ENCODE measurements at regions not wholly inside any gene's neighbourhood (a gene's known extent, or its start where the extent isn't known, plus 50 kb on each side); places are given as distances from the start of the nearest gene placed in this dataset.

DNA sequence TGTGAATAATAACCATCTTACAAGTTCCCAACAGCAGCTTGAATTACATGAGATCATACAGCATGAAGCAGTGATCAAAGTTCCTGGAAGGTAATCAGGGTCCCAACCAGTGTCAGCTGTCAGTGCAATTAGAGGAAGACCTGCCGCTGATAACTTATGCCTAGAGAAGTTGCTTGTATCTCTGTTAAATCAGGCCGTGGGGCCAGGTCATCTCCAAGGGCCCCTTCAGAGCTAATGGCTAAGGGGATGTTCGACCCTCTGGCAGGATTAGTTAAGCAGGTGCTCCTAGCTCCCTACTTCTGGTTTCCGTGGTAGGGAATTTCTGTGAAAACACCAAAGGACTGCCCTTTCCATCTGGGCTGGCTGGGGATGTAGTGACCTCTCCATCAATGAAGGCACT, 251.0 kb downstream of the FAM43A start:
- no peak for TF ChIP-seq CTCF (IDR thresholded peaks at IDR 0.05; ENCODE audit: insufficient read depth, low read depth, low read length)
- no peak for DNase-seq (ENCODE audit: low read depth)

GRCh38 chr3:194937144-194937543, 251.5 kb downstream of the FAM43A start:
- DNase-seq (ENCODE audit: low read depth) = no peak
- no peak for TF ChIP-seq CTCF (IDR thresholded peaks at IDR 0.05; ENCODE audit: insufficient read depth, low read depth, low read length)
- no peak overlapping the region for H3K4me3 ChIP-seq (ENCODE audit: low read depth, low read length)

More for the DNA sequence above, 251.0 kb downstream of the FAM43A start:
- H3K4me3 ChIP-seq (ENCODE audit: low read depth, low read length) = no peak overlapping the region

GRCh38 chr3:194937882-194938321, 252.2 kb downstream of the FAM43A start:
- TF ChIP-seq CTCF (IDR thresholded peaks at IDR 0.05; ENCODE audit: insufficient read depth, low read depth, low read length) = no peak
- H3K4me3 ChIP-seq (ENCODE audit: low read depth, low read length) = no peak overlapping the region
- no peak for DNase-seq (ENCODE audit: low read depth)

DNA sequence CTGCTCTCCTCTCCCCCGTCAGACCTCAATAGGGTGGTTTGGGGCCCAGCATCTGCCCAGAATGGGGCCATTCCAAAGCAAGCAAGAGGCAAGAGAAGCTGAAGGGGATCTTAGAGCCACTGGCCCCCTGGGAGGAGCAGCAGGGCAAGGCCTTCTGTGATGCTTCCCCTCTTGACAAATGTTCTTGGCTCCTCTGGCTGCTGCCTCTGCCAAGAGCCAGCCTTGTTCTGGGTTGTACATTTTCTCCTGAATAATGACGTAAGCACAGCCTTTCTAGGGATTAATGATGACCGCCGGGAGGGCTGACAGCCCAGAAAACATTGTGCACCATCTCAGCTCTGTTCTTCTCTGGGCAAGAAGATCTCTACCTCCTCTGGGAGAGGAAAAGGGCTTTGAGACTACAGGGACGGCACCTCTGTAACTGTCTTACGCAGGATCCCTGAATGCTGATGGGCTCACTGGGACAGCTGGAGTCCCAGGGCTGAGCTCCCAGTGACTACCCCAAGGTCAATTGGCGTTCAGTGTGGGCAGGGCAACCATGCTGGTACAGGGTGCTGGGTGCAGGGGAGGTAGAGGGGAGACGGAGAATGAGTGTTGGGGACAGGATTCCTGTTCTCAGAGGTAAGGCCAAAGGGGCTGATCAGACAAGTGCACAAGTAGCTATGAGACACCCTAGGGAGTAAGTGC, 253.3 kb downstream of the FAM43A start:
- no peak for DNase-seq (ENCODE audit: low read depth)
- no peak overlapping the region for H3K4me3 ChIP-seq (ENCODE audit: low read depth, low read length)
- no peak for TF ChIP-seq CTCF (IDR thresholded peaks at IDR 0.05; ENCODE audit: insufficient read depth, low read depth, low read length)

GRCh38 chr3:194939532-194939909, 253.8 kb downstream of the FAM43A start:
- no peak for DNase-seq (ENCODE audit: low read depth)
- no peak overlapping the region for H3K4me3 ChIP-seq (ENCODE audit: low read depth, low read length)
- TF ChIP-seq CTCF (IDR thresholded peaks at IDR 0.05; ENCODE audit: insufficient read depth, low read depth, low read length) = no peak

DNA sequence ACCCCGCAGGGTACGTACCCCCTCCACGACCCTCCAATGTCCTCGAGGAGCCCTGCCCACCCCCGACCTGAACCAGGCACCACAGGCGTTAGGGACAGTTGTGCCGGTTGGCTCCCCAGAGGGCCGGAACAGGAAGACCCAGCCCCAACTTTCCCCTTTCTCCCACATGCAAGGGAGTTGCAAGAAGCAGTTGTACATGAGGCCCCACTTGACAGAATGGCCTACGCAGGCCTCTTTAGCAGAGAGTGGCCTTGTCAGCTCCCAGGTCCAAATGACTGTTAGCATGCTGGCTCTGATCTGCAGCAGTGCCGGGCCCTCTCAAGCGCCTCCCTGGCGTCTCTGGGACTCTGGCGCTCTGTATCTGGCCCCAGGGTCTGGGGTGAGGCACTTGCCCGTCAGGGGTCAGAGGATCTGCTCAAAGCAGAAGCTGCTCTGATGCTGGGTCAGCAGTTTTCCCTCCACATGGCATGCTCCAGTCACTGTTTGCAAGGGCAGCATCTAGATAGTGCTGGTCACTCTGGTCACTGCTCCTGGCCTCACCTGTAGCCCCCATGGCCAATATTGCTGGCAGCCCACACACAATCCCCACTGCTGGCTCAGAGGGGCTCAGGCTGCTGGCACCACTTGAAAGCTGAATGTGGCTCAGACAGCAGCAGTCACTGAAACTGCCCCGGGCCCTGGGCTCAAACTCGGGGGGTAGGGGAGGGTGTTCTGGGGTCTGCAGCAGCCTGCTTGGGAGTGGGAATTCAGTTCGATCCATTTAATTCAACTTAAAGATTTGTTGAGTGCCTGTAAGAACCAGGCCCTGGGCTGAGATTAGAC, 254.5 kb downstream of the FAM43A start:
- no peak for DNase-seq (ENCODE audit: low read depth)
- no peak overlapping the region for H3K4me3 ChIP-seq (ENCODE audit: low read depth, low read length)
- TF ChIP-seq CTCF (IDR thresholded peaks at IDR 0.05; ENCODE audit: insufficient read depth, low read depth, low read length) = no peak
